HepG2 (cell line): ENCODE measurements at regions not wholly inside any gene's neighbourhood (a gene's known extent, or its start where the extent isn't known, plus 50 kb on each side); places are given as distances from the start of the nearest gene placed in this dataset.

Experiments
- ATM ChIP-seq: fragments of 450-650 bp; IDR thresholded peaks from 2 replicates; pipeline ENCODE4 v1.7.1; 2017; ENCODE audit warnings: mild to moderate bottlenecking, borderline replicate concordance
- SIN3A ChIP-seq: IDR thresholded peaks from 2 replicates; pipeline ENCODE4 v1.6.1; 2011; ENCODE audit warnings: low read depth, mild to moderate bottlenecking, control low read depth, low read length, borderline replicate concordance
- SP5 ChIP-seq: IDR thresholded peaks from 2 replicates; pipeline ENCODE4 v1.6.1; 2016; ENCODE audit warnings: low read depth, borderline replicate concordance
- ZFP41 ChIP-seq: sonication (generic); formaldehyde crosslinking; IDR thresholded peaks from 2 replicates; pipeline ENCODE4 v1.4.0; 2020; ENCODE audit warnings: mild to moderate bottlenecking, missing genetic modification reagents, borderline replicate concordance
- ZSCAN31 ChIP-seq: sonication (generic); formaldehyde crosslinking; IDR thresholded peaks from 2 replicates; pipeline ENCODE4 v1.5.0; 2020; ENCODE audit warnings: low read depth, mild to moderate bottlenecking, missing genetic modification reagents
- TF ChIP-seq, protein P1 (sequence below): sonication (generic); formaldehyde crosslinking; IDR thresholded peaks from 2 replicates; pipeline ENCODE4 v1.4.0; 2020; ENCODE audit warnings: missing genetic modification reagents, borderline replicate concordance
- TF ChIP-seq, protein P2 (sequence below): sonication (generic); formaldehyde crosslinking; IDR thresholded peaks from 2 replicates; pipeline ENCODE4 v1.4.0; 2020; ENCODE audit warnings: mild to moderate bottlenecking, missing genetic modification reagents

DNA sequence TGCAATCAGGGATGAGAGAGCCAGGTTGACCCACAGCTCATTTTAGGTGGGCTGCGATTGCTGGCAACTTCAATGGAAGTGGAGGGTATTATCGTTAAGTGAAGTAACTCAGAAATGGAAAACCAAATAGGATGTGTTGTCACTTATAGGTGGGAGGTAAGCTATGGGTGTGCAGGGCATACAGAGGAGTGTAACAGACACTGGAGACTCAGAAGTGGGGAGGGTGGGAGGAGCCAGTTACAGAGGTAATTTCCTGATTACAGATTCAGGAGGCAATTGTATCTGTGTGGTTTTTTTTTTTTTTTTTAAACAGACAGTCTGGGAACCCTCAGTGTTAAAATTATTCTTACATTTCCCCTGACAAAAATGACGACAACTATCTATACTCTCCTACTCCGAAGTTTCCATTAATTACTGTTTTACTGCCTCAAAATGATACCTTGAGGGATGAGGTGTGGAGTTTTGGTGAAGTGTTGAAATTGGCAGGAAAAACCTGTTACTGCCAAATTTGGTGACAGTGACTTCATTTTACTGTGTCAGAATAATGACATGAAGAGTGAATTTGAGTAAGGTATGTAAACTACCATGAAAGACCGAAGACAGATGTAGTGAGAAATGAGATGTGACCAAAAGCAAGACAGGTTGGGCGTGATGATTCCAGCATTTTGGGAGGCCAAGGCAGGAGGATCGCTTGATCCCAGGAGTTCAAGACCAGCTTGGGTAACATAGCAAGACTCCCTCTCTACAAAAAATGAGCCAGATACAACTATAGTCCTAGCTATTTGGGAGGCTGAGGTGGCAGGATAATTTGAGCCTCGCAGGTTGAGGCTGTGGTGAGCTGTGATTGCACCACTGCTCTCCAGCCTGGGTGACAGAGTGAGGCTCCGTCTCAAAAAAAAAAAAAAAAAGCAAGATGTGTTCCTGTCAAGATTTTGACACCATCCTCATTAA, 415.0 kb upstream of the AMELY start (continued):
- TF ChIP-seq, protein P1, sequence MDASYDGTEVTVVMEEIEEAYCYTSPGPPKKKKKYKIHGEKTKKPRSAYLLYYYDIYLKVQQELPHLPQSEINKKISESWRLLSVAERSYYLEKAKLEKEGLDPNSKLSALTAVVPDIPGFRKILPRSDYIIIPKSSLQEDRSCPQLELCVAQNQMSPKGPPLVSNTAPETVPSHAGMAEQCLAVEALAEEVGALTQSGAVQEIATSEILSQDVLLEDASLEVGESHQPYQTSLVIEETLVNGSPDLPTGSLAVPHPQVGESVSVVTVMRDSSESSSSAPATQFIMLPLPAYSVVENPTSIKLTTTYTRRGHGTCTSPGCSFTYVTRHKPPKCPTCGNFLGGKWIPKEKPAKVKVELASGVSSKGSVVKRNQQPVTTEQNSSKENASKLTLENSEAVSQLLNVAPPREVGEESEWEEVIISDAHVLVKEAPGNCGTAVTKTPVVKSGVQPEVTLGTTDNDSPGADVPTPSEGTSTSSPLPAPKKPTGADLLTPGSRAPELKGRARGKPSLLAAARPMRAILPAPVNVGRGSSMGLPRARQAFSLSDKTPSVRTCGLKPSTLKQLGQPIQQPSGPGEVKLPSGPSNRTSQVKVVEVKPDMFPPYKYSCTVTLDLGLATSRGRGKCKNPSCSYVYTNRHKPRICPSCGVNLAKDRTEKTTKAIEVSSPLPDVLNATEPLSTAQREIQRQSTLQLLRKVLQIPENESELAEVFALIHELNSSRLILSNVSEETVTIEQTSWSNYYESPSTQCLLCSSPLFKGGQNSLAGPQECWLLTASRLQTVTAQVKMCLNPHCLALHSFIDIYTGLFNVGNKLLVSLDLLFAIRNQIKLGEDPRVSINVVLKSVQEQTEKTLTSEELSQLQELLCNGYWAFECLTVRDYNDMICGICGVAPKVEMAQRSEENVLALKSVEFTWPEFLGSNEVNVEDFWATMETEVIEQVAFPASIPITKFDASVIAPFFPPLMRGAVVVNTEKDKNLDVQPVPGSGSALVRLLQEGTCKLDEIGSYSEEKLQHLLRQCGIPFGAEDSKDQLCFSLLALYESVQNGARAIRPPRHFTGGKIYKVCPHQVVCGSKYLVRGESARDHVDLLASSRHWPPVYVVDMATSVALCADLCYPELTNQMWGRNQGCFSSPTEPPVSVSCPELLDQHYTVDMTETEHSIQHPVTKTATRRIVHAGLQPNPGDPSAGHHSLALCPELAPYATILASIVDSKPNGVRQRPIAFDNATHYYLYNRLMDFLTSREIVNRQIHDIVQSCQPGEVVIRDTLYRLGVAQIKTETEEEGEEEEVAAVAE (CRISPR knock-in tag) = no peak
- TF ChIP-seq SIN3A = no peak
- TF ChIP-seq ATM = no peak
- TF ChIP-seq SP5 (CRISPR knock-in tag) = no peak
- TF ChIP-seq ZSCAN31 = no peak
- TF ChIP-seq ZFP41 (CRISPR knock-in tag) = no peak
- TF ChIP-seq, protein P2, sequence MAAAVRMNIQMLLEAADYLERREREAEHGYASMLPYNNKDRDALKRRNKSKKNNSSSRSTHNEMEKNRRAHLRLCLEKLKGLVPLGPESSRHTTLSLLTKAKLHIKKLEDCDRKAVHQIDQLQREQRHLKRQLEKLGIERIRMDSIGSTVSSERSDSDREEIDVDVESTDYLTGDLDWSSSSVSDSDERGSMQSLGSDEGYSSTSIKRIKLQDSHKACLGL (CRISPR knock-in tag) = no peak
